WTC11 (cell line): ENCODE measurements at regions not wholly inside any gene's neighbourhood (a gene's known extent, or its start where the extent isn't known, plus 50 kb on each side); places are given as distances from the start of the nearest gene placed in this dataset.

Experiments
- ATAC-seq: fragments of 200-7000 bp; cut with Tn5 transposase; 2 replicates; pipeline ENCODE4 v1.10.0; 2021; ENCODE audit warnings: mild to moderate bottlenecking, moderate library complexity
- CTCF ChIA-PET: fragments of 300-600 bp; sonication (Branson Sonifier 250); formaldehyde crosslinking; loops from one replicate; lab custom pipeline; 2021; ENCODE audit warnings: antibody characterized with exemption; lab: Charles Lee
- POLR2A ChIA-PET: fragments of 350-600 bp; sonication (Branson Sonifier 250); formaldehyde crosslinking; loops from one replicate; lab custom pipeline; 2021; ENCODE audit warnings: antibody characterized with exemption; lab: Charles Lee
- DNase-seq: peaks from one replicate; pipeline ENCODE4 v3.0.0; 2021; ENCODE audit warnings: low spot score
- H3K27ac Mint-ChIP-seq: 2 replicates; pipeline ENCODE4 v1.8.0; 2021; ENCODE audit warnings: mixed read lengths
- H3K27me3 Mint-ChIP-seq: 2 replicates; pipeline ENCODE4 v1.8.0; 2021; ENCODE audit warnings: low read depth, mild to moderate bottlenecking, moderate library complexity, mixed read lengths
- H3K36me3 Mint-ChIP-seq: 2 replicates; pipeline ENCODE4 v1.8.0; 2021; ENCODE audit warnings: mixed read lengths
- H3K4me1 Mint-ChIP-seq: 2 replicates; pipeline ENCODE4 v1.8.0; 2022; ENCODE audit warnings: mixed read lengths
- H3K4me3 Mint-ChIP-seq: 2 replicates; pipeline ENCODE4 v1.8.0; 2021; ENCODE audit warnings: mild to moderate bottlenecking, moderate library complexity, mixed read lengths
- H3K9me3 Mint-ChIP-seq: 2 replicates; pipeline ENCODE4 v1.8.0; 2021; ENCODE audit warnings: mixed read lengths
- ATF3 ChIP-seq: sonication (generic); formaldehyde crosslinking; conservative IDR thresholded peaks from 2 replicates; pipeline ENCODE4 v1.8.1; 2022; ENCODE audit warnings: mild to moderate bottlenecking, missing genetic modification reagents
- CREM ChIP-seq: sonication (generic); formaldehyde crosslinking; IDR thresholded peaks from 2 replicates; pipeline ENCODE4 v1.8.1; 2022; ENCODE audit warnings: mild to moderate bottlenecking, missing genetic modification reagents, moderate library complexity
- E2F1 ChIP-seq: sonication (generic); formaldehyde crosslinking; IDR thresholded peaks from 2 replicates; pipeline ENCODE4 v1.8.0; 2022; ENCODE audit warnings: mild to moderate bottlenecking, missing genetic modification reagents
- E2F4 ChIP-seq: sonication (generic); formaldehyde crosslinking; IDR thresholded peaks from 2 replicates; pipeline ENCODE4 v1.8.1; 2022; ENCODE audit warnings: low read depth, mild to moderate bottlenecking, moderate library complexity, missing genetic modification reagents, borderline replicate concordance
- ELF4 ChIP-seq: sonication (generic); formaldehyde crosslinking; IDR thresholded peaks from 2 replicates; pipeline ENCODE4 v1.8.1; 2022; ENCODE audit warnings: low read depth, mild to moderate bottlenecking, moderate library complexity, missing genetic modification reagents
- ETV6 ChIP-seq: sonication (generic); formaldehyde crosslinking; IDR thresholded peaks from 2 replicates; pipeline ENCODE4 v1.8.1; 2022; ENCODE audit warnings: mild to moderate bottlenecking, missing genetic modification reagents
- FOXJ3 ChIP-seq: sonication (generic); formaldehyde crosslinking; IDR thresholded peaks from 2 replicates; pipeline ENCODE4 v1.9.0; 2021; ENCODE audit warnings: missing genetic modification reagents, mild to moderate bottlenecking, borderline replicate concordance
- FOXP1 ChIP-seq: sonication (generic); formaldehyde crosslinking; IDR thresholded peaks from 2 replicates; pipeline ENCODE4 v1.8.0; 2022; ENCODE audit warnings: missing genetic modification reagents, mild to moderate bottlenecking, moderate library complexity, borderline replicate concordance
- FOXP4 ChIP-seq: sonication (generic); formaldehyde crosslinking; IDR thresholded peaks from 2 replicates; pipeline ENCODE4 v1.8.0; 2022; ENCODE audit warnings: mild to moderate bottlenecking, missing genetic modification reagents
- GABPB1 ChIP-seq: sonication (generic); formaldehyde crosslinking; IDR thresholded peaks from 2 replicates; pipeline ENCODE4 v1.8.1; 2023; ENCODE audit warnings: mild to moderate bottlenecking, missing genetic modification reagents
- GRHL2 ChIP-seq: fragments of 250-450 bp; sonication (Bioruptor Pico); IDR thresholded peaks from 2 replicates; pipeline ENCODE4 v1.8.0; 2022; ENCODE audit warnings: mild to moderate bottlenecking, moderate library complexity; ENCODE audit not compliant: insufficient replicate concordance, severe bottlenecking
- JAZF1 ChIP-seq: fragments of 250-450 bp; sonication (Bioruptor Pico); IDR thresholded peaks from 2 replicates; pipeline ENCODE4 v1.9.0; 2021; ENCODE audit warnings: moderate library complexity, mild to moderate bottlenecking, inconsistent platforms
- MAX ChIP-seq: sonication (generic); formaldehyde crosslinking; IDR thresholded peaks from 2 replicates; pipeline ENCODE4 v1.8.0; 2022; ENCODE audit warnings: mild to moderate bottlenecking, missing genetic modification reagents
- MLX ChIP-seq: sonication (generic); formaldehyde crosslinking; IDR thresholded peaks from 2 replicates; pipeline ENCODE4 v1.8.1; 2023; ENCODE audit warnings: mild to moderate bottlenecking, missing genetic modification reagents, moderate library complexity
- PRRX2 ChIP-seq: fragments of 250-450 bp; sonication (Bioruptor Pico); IDR thresholded peaks from 2 replicates; pipeline ENCODE4 v1.8.0; 2021; ENCODE audit warnings: mild to moderate bottlenecking
- RORB ChIP-seq: fragments of 250-450 bp; sonication (Bioruptor Pico); IDR thresholded peaks from 2 replicates; pipeline ENCODE4 v1.9.0; 2021; ENCODE audit warnings: mild to moderate bottlenecking
- SMAD3 ChIP-seq: sonication (generic); formaldehyde crosslinking; IDR thresholded peaks from 2 replicates; pipeline ENCODE4 v1.8.0; 2022; ENCODE audit warnings: missing genetic modification reagents, mild to moderate bottlenecking, borderline replicate concordance
- ZNF121 ChIP-seq: sonication (generic); formaldehyde crosslinking; IDR thresholded peaks from 2 replicates; pipeline ENCODE4 v1.8.0; 2023; ENCODE audit warnings: missing genetic modification reagents
- ZNF317 ChIP-seq: sonication (generic); formaldehyde crosslinking; IDR thresholded peaks from 2 replicates; pipeline ENCODE4 v1.8.1; 2023; ENCODE audit warnings: low read depth, mild to moderate bottlenecking, moderate library complexity, missing genetic modification reagents, borderline replicate concordance
- ZNF396 ChIP-seq: fragments of 250-450 bp; sonication (Bioruptor Pico); IDR thresholded peaks from 2 replicates; pipeline ENCODE4 v1.8.0; 2021; ENCODE audit warnings: mild to moderate bottlenecking, moderate library complexity, borderline replicate concordance

- H3K9me3 Mint-ChIP-seq = peaks cover 11% of the 10 kb centered on the region
- H3K27ac Mint-ChIP-seq = no peak overlapping the region
- peaks cover 9% of the 10 kb centered on the region for H3K4me1 Mint-ChIP-seq
- ATAC-seq (no peak), DNase-seq (no peak)
- POLR2A ChIA-PET = no interaction called here
- no peak overlapping the region for H3K4me3 Mint-ChIP-seq
- no peak for TF ChIP-seq E2F4 (CRISPR knock-in tag)
- no peak for TF ChIP-seq GRHL2 (CRISPR knock-in tag)
- H3K36me3 Mint-ChIP-seq = peaks cover 3% of the 10 kb centered on the region
- CTCF ChIA-PET = no interaction called here
- H3K27me3 Mint-ChIP-seq = no peaks in the 10 kb centered on the region
Measured at GRCh38 chr11:15451713-15452112, 337.0 kb downstream of the INSC start.

- peaks cover 3% of the 10 kb centered on the region for H3K36me3 Mint-ChIP-seq
- no peak overlapping the region for H3K4me3 Mint-ChIP-seq
- POLR2A ChIA-PET = no interaction called here
- peaks cover 11% of the 10 kb centered on the region for H3K9me3 Mint-ChIP-seq
- H3K4me1 Mint-ChIP-seq = no peaks in the 10 kb centered on the region
- TF ChIP-seq GABPB1 (CRISPR knock-in tag) = no peak
- no peak for TF ChIP-seq E2F1
- TF ChIP-seq ELF4 (CRISPR knock-in tag) = no peak
- no peak for TF ChIP-seq FOXP4 (CRISPR knock-in tag)
- no peak for TF ChIP-seq ZNF317
- TF ChIP-seq FOXJ3 = no peak
- TF ChIP-seq MAX (CRISPR knock-in tag) = no peak
- no peak for TF ChIP-seq SMAD3 (CRISPR knock-in tag)
- no peak for TF ChIP-seq ETV6 (CRISPR knock-in tag)
- no peak for TF ChIP-seq CREM (CRISPR knock-in tag)
- no peak for TF ChIP-seq RORB (CRISPR knock-in tag)
- no peak for TF ChIP-seq ZNF396 (CRISPR knock-in tag)
- TF ChIP-seq FOXP1 (CRISPR knock-in tag) = no peak
- no peak for TF ChIP-seq JAZF1
- no peak for TF ChIP-seq ATF3 (CRISPR knock-in tag)
- no peak for TF ChIP-seq ZNF121
- TF ChIP-seq MLX (CRISPR knock-in tag) = no peak
- no peak for TF ChIP-seq PRRX2
- TF ChIP-seq, all 79 proteins: peak for 0
- H3K27ac Mint-ChIP-seq = no peak overlapping the region
- no peaks in the 10 kb centered on the region for H3K27me3 Mint-ChIP-seq
- no peak for ATAC-seq
- no peak for DNase-seq
- CTCF ChIA-PET = no interaction called here
Measured at GRCh38 chr11:15453211-15453765, 338.6 kb downstream of the INSC start.
